ENCODE measurements at regions not wholly inside any gene's neighbourhood (a gene's known extent, or its start where the extent isn't known, plus 50 kb on each side); places are given as distances from the start of the nearest gene placed in this dataset.
A peak's percentile ranks its signal among the peaks of the same experiment; 100 is the strongest.
"Not testable (repeated sequence)": the region's sequence is repeated elsewhere in the genome, so short reads cannot be mapped to it uniquely, and the experiment has no call there.

DNA sequence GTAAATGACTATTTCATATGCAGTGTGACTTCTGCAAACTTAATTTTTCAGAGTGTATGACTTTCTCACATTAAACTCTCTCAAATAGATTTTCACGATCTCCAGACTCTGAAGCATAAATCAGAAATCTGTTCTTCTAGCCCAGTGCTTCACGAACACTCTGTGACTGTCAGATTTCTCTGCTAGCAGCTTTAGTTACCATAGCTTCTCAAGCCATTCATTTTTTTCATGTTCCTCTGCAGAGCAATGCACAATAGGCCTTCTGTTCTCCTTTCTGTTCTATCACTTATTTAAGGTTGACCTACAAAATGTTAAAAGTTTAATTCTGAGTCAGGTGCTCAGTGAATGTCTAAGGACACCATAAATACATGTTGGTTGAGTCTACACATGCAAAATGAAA is 1102.2 kb downstream of the TUSC7 start:
- no peak for DNase-seq (ENCODE audit: low read depth, low spot score)

DNA sequence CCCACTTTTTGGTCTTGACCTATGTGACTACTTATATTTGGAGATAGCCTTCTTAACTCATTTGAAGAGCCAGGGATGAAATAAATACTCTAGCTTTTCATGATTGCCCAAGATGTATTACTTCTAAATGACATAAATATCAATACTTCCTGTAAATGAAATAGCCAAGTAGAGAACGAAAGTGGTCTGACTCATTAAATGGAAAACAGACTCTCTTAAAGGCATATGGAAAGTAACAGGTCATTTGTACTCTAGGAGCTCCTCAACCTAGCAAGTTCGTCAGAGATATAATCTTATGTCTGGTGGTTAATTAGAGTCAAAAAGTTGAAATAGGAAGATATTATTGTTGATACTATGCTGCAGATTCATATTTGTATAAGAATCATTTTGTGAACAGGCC is 1105.4 kb downstream of the TUSC7 start:
- DNase-seq (ENCODE audit: low read depth, low spot score), result no peak
- H3K27ac ChIP-seq, result no peak overlapping the region

More for the DNA sequence above, 1102.2 kb downstream of the TUSC7 start:
- H3K27ac ChIP-seq, result no peak overlapping the region

DNA sequence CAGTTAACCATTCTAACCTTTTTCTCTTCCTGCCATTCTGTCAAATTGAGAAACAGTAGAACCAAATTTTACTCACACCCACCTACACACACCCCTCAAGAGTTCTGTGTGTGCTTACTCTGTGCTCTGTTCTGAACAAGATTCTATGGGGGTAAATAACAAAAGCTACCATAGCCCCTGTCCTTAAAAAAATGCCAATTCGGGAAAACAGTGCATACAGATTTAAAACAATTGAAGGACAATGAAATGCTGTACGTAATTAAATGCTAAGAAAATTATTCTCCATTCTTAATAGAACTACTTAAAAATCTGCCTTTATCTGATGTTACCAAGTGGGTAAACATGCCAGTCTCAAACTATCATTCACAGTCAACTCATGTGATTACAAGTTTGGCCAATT is 1107.5 kb downstream of the TUSC7 start:
- no peak for DNase-seq (ENCODE audit: low read depth, low spot score)
- no peak overlapping the region for H3K27ac ChIP-seq

DNA sequence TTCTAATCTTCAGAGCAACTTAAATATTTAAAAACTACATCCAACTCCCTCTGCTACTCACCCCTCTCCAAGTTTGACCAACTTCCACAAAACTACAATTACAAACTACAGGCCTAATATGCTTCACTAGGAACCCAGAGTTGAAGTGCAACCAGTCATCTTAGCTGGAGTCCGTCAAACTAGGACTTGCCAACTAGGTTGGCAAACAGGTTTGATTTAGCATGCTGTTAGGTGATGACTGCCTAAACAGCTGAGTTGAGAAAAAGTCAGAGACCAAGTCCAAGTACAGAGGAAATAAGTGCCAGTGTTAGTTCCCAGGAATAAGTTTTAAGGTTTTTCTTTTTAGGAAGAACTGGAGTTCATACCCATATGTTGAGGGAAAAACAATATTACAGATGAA is 1109.0 kb downstream of the TUSC7 start:
- H3K27ac ChIP-seq, result no peak overlapping the region
- DNase-seq (ENCODE audit: low read depth, low spot score), result no peak

DNA sequence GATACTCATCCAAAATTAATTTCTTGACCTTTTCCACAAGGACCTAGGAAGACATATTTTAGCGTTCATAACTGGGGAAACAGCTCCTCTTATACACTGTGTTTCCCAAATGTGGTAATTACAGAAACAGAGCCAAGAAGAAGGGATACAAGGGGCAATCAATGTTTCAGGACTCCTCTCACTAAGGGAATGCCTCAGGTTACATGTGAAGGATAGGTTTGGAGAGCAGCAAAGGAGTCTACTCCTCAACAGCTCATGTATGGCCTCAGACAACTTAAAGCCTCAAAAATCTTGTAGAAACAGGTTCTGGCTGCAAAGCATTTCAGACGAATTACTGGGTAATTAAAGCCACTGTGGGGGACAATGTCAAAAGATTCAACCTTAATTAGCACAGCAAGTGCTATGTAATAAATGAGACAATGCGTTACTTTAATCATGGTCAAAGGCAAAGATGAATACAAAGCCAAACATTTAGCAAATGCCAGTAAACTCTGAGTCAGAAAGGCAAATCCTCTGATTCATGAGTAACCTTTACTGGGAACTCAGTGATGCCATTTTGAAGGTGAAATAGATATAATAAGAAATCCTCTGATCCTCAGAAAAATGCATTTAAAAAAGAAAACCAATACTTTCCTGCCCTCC is 1111.2 kb downstream of the TUSC7 start:
- DNase-seq (ENCODE audit: low read depth, low spot score), result peak; percentile 10
- no peak overlapping the region for H3K27ac ChIP-seq

DNA sequence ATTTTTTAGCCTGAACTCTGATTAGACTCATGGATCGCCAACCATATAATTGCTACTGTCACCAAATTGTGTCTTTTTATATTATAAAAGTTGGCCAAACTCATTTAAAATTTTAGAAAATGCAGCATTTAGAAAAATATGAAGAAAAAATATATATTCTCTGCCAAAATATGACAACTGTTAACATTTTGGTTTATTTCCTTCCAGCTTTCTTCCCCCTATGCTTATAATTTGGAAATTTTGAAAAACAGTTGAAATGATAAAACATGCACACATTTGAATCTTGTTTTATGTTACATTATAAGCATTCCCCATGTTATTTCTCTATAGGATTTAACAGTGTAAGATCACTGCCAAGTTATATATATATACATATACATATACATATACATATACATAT is 1112.8 kb downstream of the TUSC7 start:
- no peak overlapping the region for H3K27ac ChIP-seq
- no peak for DNase-seq (ENCODE audit: low read depth, low spot score)

DNA sequence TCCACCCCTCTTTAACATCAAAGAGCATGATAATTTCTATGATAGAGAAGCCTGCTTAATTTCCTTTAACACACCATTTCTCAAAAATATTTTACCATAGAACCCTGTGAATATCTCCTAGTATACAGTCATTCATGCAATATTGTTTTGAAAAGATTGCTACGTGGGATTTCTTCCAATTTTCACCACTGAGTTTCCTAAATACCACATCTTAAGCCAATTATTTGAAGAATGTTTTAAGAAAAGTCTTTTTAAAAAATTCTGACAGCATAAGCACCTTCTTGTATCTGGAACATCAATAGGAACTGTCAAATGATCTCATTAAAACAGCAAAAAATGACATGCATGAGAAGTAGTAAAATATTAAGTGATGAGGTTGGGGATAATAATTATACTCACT is 1126.7 kb downstream of the TUSC7 start:
- no peak for DNase-seq (ENCODE audit: low read depth, low spot score)
- H3K27ac ChIP-seq, result no peak overlapping the region

DNA sequence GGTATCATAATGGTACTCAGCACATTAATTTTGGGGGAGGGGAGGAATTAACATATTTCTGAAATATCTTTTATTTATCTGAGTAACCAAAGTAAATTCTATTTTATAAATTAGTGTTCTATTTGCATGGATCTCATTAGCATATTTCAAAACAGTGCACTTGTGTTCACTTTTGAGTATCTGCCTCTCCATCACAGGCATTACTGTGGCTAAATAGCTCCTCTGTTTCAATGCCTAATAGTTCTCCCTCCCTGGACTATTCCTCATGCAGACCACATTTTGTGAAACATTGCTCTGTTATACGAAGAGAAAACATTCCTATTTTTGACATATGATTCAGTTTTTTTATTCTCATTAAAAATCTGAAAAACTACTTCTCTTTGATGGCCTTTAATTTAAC is 1127.8 kb downstream of the TUSC7 start:
- DNase-seq (ENCODE audit: low read depth, low spot score), result no peak
- no peak overlapping the region for H3K27ac ChIP-seq

DNA sequence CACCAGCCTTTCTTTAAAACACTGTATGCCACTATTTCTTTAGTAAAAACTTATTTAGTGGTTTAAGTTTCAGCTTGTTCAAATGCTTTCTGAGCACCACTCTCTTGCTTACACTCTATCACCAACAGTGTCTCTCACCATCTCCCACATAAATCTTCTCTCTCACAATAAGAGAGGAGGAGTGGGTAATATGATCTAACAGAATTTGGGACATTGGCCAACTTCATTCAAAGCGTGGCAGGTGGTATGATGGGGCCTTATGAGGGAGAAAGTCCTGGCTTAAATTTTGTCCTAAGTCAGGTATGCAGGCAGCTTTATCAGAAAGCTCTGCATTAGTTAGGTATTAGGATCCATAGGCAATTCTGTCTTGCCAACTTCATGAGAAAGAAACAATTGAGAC is 1132.5 kb downstream of the TUSC7 start:
- no peak for DNase-seq (ENCODE audit: low read depth, low spot score)
- H3K27ac ChIP-seq, result no peak overlapping the region

DNA sequence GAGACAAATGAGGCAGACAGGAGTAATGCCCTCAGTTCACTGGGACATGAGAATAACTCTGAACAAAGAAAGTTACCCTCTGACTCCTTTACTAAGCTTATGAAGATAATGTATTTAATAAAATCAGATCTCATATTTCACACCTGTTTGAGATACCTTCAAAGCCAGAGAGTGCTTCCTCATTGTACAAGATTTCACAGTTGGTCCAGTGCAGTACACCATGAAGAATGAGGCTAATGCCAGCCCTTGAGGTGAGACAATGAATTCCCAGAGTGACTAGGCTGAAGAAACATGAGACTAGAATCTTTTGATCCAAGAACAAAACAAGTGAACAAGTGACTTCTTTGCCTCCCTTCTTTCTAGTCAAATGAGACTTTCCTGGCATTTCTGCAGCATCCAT is 1133.8 kb downstream of the TUSC7 start:
- DNase-seq (ENCODE audit: low read depth, low spot score), result no peak
- no peak overlapping the region for H3K27ac ChIP-seq

DNA sequence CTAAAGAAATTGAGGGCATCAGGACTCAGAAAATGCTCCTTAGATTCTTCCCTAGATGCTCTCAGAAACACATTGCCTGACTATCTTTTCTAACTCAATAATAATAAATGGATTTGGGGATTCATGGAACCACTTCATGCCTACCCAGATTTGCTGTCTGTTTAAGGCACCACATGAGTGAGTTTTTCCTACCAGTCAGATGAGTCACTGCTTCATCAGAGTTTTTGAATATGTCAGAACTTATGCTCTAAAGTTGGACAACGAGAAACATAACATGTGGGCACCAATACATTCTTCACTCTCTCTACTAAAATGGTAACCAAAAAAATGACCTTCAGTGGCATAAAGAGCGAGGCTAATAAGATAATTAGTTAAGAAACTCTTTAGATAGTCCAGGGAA is 1135.1 kb downstream of the TUSC7 start:
- DNase-seq (ENCODE audit: low read depth, low spot score), result no peak
- H3K27ac ChIP-seq, result no peak overlapping the region

DNA sequence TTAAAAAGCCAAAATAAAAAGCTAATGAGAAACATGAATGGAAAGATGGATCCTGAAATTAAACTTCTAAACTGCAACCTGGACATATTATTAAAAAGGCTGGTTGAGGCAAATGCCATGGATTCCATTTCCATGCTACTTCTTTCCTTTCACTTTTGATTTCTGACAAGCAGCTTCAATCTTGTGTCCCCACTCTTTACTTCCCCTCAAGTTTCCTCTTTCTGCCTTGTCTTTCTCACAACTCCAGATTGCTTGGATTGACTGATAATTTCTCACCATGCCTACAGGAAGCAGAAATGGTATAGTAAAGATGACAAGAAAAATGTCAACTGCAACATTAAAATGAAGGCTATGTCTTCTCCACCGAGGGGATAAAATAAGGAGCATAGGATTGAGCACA is 1136.7 kb downstream of the TUSC7 start:
- DNase-seq (ENCODE audit: low read depth, low spot score), result no peak
- no peak overlapping the region for H3K27ac ChIP-seq

DNA sequence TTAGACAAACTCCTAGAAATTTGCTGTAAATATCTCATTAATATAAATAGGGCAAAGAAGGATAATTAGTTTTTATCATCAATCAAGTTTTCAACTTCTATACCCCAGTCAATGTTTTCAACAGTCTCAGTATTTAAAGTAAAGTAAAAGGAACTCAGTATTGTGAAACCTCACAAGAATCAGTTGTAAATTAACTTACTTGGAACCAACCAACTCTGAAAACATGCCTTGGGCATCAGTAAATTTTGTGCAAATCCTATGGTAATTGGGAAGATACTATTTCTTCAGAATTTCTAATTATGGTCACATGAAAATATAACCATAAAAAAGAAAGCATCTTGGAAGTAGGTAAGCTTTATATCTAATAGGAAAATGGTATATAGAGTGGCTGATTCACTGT is 1139.0 kb downstream of the TUSC7 start:
- no peak for DNase-seq (ENCODE audit: low read depth, low spot score)
- H3K27ac ChIP-seq, result no peak overlapping the region

DNA sequence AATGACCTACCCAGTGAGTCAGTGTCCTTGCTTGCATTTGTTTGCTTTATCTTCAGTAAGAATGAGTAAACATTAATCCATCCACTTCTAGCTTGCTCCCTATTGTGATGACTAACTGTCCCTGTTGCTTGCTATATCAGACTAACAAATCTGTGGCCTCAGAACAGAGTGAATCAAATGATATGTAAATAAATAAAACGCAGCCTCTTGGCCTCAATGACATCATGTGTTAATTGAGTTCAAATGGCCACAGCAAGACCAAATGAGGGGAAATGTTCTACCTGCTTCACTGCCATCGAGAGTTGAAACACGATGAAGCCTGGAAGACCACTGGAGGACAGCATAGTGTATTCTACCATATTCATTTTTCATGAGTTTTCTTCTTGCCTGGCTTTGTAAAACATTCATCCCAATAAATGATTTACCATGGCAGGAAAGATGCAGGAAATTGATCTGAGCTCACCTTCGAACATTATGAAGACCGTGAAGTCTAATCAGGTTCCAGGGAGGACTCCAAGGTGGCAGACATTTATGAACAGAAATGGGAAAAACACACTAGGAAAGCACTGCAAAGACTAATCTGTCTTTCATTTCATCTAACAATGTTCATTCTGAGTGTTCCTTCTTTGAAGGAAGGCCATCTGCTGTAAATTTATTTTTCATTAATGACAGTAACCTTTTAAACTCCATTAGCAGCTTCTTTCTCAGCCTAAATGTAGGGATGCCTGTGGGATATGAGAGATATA is 1144.5 kb downstream of the TUSC7 start:
- peak; percentile 71 for DNase-seq (ENCODE audit: low read depth, low spot score)
- H3K27ac ChIP-seq, result no peak overlapping the region

DNA sequence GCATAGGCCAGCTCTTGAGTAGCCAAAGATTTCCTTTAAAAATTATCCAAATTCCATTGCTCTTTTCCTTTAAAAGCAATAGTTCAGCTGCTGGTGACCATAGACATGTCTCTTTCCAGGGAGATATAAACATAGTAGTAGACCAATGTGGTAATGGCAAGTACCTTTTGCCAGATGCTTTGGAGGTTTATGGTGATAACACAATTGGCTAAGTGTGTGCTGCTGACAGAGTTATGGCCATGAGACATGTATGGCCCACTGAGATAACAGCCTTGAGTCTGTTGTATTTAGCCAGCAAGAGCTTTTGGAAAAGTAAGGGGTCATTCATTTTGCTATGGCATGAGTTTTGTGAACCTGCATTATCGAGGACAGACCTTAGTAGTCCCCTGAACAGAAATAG is 1146.8 kb downstream of the TUSC7 start:
- H3K27ac ChIP-seq, result no peak overlapping the region
- DNase-seq (ENCODE audit: low read depth, low spot score), result no peak

DNA sequence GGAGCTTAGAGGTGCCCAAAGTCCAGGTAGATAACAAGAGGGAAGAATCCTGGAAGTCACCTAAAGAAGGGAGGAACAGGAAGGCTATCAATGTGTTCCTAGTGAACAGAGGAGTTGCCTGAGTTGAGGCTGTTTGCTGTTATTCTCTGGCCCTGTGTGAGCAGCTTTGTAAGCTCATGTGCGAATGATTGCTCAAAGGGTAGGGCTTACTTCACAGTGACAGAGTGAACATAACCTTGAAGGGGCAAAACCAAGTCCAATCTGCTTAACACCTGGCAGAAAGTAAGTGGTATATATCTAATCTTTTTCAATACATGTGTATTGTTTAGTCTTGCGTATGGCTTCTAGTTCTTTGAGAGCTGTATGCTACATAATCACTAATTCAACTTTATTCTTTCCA is 1153.6 kb downstream of the TUSC7 start:
- no peak for DNase-seq (ENCODE audit: low read depth, low spot score)
- H3K27ac ChIP-seq, result no peak overlapping the region

DNA sequence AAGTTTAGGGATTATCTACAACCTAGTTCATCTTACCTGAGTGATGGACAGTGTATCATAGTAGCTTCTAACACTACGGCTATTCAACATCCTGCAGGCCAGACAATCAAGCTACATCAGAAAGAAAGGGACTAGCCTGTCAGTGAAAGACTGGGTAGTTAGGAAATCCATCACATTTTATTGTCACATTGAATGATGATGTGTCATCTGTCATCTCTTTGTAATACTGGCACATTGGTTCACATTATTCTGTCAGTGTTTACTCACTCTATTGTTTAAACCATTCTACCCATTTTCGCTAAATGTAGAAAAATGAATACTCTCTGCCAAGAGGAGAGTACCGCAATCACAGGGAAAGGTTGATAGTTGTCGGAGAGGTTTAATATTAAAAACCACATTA is 1155.8 kb downstream of the TUSC7 start:
- no peak overlapping the region for H3K27ac ChIP-seq
- DNase-seq (ENCODE audit: low read depth, low spot score), result no peak

DNA sequence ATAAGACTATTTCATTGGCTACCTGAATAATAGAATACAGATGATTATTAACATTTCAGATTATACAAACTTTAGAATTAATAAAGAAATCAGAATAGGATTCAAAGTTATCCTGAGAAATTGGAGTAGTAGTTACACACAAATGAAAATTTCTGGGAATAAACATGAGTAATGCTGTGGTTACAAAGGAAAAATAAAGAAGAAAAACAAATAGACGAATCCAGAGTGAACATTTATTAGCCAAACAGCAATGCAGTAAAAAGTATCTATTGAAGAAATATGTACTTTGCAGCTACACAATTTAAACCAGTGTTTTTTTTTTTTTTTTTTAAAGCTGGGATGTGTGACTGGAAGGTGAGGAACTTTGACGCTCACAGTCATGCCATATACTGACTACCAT is 1159.2 kb downstream of the TUSC7 start:
- H3K27ac ChIP-seq, result no peak overlapping the region

DNA sequence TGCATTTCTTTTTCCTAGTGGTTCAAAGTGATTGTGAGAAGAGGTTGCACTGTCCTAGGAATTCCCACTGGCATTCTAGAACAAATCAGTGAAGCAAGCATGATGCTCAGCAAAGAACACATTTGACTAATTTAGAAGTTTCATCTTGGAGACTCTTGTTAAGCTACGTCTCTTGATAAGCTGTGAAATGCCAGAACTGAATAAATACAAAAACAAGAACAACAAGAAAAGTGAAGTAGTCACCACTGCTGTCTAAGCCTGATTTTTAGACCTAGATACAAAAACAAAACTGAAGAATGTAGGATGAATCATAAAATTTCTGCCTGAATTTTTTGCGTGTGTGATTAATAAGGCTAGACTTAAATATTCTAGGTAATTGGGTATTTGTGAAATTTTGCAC is 1162.4 kb downstream of the TUSC7 start:
- no peak for DNase-seq (ENCODE audit: low read depth, low spot score)
- no peak overlapping the region for H3K27ac ChIP-seq

More for the DNA sequence above, 1159.2 kb downstream of the TUSC7 start:
- no peak for DNase-seq (ENCODE audit: low read depth, low spot score)

DNA sequence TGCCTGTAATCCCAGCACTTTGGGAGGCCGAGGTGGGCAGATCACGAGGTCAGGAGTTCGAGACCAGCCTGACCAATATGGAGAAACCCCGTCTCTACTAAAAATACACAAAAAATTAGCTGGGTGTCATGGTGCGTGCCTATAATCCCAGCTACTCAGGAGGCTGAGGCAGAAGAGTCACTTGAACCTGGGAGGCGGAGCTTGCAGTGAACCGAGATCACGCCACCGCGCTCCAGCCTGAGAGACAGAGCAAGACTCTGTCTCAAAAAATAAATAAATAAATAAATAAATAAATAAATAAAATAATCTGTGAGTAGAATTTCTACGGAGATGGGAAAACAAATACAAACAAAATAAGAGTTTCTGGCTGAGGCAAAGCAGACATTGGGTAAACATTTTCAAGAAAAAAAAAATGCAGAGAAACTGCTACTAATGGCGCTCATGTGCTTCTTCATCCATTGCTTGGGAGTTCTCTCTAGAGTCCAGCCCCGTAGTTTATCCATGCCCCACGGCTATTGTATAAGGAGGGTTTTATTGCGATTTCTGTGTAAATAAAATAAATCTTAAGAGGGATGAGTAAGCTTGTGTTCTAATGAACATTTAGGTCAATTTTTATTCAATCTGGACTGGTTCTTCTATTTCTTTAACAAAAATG is 1161.9 kb downstream of the IGSF11 start:
- H3K27ac ChIP-seq; DNase-seq (ENCODE audit: low read depth, low spot score): not testable (repeated sequence)

DNA sequence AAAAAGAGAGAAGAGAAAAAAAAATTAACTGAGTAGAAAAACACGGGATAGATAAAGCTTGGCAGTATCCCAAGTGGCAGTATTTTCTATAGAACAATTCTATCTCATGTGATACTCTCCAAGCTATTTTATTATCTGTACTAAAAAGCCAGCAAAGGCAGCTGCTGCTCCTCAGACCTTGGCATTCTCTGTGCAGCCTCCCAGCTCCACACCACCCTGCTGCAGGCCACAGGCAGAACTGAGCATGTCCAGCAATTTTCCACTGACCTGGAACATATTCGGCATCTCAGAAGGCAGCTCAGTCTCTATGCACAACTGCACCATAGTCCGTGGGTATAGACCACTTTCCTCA is 1161.4 kb downstream of the IGSF11 start:
- DNase-seq (ENCODE audit: low read depth, low spot score), result no peak
- no peak overlapping the region for H3K27ac ChIP-seq

All from epithelial cell of prostate (primary cell).